GM18873 (cell line): ENCODE measurements at regions not wholly inside any gene's neighbourhood (a gene's known extent, or its start where the extent isn't known, plus 50 kb on each side); places are given as distances from the start of the nearest gene placed in this dataset.
"Not testable (repeated sequence)": the region's sequence is repeated elsewhere in the genome, so short reads cannot be mapped to it uniquely, and the experiment has no call there.

Experiments used
- ATAC-seq: cut with Tn5 transposase; IDR thresholded peaks from one replicate; pipeline ENCODE4 v1.9.1; 2021; ENCODE audit warnings: mild to moderate bottlenecking, moderate library complexity, moderate number of reproducible peaks; ENCODE audit not compliant: unreplicated experiment, low FRiP score

GRCh38 chr5:158056130-158056825, 197.3 kb upstream of the CLINT1 start:
- ATAC-seq = no peak

DNA sequence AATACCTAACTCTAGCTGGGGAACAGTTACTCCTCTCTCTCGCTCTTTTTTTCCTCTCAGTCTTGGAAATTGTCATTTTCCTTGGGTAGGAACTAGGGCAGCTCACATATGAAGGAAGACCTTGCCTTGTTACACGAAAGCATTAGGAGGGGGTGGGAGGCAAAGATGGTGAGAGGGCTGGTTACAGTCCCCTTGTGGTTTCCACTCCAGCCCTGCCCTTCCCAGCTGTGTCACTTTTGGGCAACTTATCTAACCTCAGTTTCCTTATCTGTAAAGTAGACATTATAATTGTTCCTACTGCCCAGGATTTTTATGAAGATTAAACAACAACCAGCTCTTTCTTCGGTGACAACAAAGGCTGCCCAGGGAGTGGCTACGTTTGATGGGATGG, 196.2 kb upstream of the CLINT1 start:
- ATAC-seq = no peak

- no peak for ATAC-seq
These were observed 195.5 kb upstream of the CLINT1 start for GRCh38 chr5:158054223-158055110.

DNA sequence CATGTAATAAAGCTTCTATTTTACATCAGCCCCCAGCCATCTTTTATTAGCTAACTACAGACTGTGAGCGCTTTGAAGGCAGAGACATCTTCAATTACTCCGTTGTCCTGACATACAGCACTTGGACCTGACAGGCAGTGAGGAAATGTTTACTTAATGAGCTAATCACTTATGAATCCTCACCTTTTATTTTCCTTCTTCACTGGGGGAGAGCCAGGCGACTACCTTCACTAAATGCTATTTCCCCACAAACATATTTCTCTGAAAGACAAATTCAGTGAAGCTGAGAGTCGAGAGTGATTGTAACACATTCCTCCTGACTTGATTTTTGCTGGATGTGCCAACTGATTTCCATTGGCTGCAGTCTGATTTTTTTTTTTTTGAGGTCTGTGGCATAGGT, 192.1 kb upstream of the CLINT1 start:
- ATAC-seq = no peak

DNA sequence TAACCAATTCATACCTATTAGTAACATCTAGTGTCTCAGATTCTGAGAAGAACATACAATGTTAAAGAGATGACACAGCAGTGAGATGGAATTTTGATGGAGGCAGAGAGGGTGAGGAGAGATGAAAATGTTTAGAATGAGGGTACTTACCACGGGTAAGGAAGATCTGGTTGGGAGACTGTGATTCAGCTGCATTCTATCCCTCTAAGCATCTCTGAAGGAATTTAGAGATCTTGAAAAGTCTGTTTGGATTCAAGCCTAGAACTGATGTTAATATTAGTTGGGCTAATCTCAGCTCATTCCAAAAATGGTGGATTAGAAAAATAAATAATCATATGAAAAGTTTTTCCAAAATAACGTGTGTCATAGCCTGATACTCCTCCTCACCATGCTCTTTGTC, 191.5 kb upstream of the CLINT1 start:
- no peak for ATAC-seq

GRCh38 chr5:158049459-158049858, 190.5 kb upstream of the CLINT1 start:
- ATAC-seq = no peak

DNA sequence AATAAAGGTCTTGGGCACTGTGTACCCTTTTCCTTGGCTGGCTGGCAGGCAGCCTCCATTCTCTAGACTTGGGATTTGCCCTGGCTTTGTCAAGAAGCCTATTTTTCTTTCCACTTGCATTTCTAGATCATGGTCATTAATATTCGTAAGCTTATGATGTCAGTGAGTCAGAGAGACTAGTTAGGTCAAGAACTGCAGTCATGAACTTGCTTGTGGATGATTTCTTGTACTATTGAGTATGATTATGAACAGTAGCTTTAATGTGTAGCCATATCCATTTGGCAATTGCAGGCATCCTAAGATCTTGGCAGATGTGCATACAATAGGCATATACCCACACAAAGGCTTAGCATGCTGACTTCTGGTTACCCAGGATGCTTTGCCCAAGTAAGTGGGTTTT, 186.8 kb upstream of the CLINT1 start:
- ATAC-seq = no peak

DNA sequence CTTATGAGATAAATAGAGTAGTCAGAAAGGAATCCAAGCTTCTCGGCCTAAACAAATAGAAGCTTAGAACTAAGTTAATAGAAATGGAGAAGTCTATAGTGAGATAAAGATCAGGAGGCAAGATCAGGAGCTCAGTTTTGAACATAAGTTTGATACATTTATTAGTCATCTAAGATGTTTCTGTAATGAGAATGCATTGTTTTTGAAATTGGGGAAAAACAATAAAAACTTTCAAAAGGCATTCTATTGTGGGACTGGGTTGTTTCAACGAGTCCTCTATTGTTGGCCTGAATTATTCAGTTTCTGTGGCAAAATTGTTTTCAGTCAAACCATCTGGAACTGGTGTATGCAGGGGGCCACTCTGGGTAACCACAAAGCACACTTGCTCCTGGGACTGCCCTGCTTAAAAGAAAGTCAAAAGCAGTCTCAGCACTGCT, 181.0 kb upstream of the CLINT1 start:
- ATAC-seq = peak; percentile 69

DNA sequence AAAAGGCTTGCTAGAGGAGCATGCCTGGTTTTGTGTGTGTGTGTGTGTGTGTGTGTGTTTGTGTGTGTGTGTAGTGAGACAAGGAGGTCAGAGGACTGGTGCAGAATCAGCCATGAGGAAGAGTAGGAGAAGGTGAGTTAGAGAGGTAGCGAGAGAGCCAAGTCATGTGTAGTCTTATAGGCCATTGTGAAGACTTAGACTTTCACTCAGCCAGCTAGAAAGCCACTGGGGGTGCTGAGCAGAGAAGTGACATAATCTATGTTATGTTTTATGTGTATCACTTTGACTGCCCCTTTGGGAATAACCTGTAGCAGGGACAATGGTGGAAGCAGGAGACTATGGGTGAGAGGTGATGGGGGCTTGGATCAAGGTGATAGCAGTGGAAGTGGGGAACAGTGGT, 180.5 kb upstream of the CLINT1 start:
- ATAC-seq = no peak

DNA sequence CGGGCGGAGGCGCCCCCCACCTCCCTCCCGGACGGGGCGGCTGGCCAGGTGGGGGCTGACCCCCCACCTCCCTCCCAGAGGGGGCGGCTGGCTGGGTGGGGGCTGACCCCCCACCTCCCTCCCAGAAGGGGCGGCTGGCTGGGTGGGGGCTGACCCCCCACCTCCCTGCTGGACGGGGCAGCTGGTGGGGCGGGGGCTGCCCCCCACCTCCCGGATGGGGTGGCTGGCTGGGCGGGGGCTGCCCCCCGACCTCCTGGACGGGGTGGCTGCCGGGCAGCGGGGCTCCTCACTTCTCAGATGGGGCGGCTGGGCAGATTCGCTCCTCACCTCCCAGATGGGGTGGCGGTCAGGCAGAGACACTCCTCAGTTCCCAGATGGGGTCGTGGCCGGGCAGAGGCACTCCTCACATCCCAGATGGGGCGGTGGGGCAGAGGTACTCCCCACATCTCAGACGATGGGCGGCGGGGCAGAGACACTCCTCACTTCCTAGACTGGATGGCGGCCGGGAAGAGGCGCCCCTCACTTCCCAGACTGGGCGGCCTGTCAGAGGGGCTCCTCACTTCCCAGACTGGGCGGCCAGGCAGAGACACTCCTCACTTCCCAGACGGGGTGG, 178.1 kb upstream of the CLINT1 start:
- ATAC-seq = not testable (repeated sequence)

GRCh38 chr5:158034586-158034985, 175.6 kb upstream of the CLINT1 start:
- ATAC-seq = not testable (repeated sequence)

DNA sequence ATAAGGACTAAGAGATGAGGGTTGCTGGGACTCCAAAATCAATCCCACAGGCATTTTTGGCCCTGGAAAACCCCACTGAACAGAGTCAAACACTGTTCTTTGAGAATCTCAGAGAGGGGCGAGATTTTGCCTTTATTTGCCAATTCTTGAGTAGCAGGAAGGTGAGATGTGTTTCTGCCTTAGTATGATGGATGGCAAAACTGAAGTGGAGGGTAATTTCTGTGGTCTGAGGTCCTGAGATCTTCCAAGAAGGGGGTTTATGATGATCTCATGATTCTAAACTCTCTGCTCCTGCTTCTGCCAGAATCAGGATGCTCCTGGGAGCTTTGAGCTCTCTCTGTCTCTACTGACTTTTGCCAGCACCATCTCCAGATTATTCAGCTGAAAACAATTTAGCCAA, 174.8 kb upstream of the CLINT1 start:
- ATAC-seq = no peak

DNA sequence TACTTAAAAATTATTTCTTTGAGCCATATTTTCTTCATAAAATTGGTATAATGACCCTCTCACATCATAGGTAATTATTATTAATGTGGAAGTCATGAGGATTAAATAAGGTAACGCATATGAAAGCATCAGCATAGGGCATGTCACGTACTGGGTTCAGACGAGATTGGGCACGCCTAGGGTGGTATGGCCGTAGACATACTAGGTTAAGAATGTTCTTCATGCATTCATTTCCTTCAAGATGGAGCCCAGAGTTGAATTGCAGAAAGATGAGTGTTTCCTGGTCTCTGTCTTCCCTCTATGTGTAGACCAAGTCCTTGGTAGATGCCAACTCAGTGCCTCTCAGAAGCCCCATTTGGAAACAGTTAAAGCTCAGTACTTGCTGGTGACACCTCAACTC, 174.1 kb upstream of the CLINT1 start:
- no peak for ATAC-seq

DNA sequence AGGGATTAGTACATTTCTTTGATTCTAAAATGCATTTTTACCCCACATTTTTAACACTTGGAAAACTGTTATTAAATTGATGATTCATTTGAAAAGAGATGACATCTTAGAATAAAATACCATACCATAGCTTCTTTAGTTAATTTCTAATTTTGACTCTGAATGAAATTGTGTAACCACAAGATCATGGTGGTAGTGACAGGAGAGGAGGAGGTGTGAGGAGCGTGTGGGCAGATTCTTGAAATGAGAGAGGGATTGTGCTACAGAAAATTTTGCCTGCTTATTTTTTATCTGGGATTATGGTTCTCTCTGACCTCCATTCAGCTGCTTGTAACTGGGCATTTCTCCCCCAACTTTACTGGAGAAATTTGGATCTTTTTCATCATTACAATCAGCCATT, 173.3 kb upstream of the CLINT1 start:
- ATAC-seq = no peak

GRCh38 chr5:158027806-158028775, 169.1 kb upstream of the CLINT1 start:
- no peak for ATAC-seq

DNA sequence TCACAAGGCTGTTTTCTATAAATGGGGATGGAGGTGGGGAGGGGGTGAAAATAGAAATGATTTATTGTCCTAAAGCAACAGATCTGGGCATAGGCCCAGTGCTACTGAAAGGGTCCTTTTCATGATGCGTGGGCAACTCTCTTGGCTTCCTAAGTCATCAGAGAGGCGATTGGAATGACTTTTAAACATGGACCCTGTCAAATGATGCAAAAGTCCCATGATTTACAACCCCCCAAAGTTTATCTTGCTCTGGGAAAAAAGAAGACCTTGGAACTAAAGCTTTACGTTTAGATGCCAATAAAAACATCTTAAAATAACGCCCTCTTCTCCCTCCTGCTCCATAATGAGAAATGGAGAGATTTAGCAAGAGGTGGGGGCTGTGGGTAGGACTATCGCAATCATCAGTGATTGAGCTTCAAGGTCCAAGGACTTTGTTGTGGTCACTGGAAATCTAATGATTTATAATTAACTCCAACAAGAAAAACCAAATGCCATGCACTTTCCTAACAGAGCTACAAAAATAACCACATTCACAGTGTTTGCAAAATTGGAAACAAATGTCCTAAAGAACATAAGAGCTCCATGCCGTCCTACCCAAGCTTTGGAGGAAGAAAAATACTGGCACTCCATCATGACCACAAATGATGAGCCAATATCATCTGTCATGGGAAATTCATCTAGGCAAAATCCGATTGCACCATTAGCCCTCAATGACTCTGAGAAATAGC, 167.5 kb upstream of the CLINT1 start:
- no peak for ATAC-seq

DNA sequence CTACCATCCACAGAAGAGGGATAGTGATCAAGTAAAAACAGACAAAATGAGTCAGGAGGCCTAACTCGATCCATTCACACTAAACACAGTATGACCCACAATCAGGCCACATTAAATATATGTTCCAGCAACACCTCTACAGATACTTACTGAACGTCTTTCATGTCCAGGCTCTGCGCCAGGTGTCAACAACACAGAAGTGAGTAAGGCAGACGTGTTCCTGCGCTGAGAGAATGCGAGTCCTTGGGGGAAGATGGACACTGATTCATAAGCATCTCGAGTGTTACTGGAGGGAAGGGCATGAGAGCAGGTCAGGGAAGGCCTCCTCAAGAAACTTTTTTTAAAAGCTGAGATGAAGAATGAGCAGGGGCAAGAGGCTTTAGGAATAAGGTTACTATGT, 164.3 kb upstream of the CLINT1 start:
- ATAC-seq = no peak

GRCh38 chr5:158022837-158023236, 163.9 kb upstream of the CLINT1 start:
- ATAC-seq = no peak

GRCh38 chr5:158022393-158022792, 163.4 kb upstream of the CLINT1 start:
- ATAC-seq = no peak
